Left colon (tissue), 2 donors: ENCODE measurements at regions not wholly inside any gene's neighbourhood (a gene's known extent, or its start where the extent isn't known, plus 50 kb on each side); places are given as distances from the start of the nearest gene placed in this dataset.
"Not testable (repeated sequence)": the region's sequence is repeated elsewhere in the genome, so short reads cannot be mapped to it uniquely, and the experiment has no call there.

Source experiments
- ATAC-seq: fragments of 200-7000 bp; cut with Tn5 transposase; one replicate; pipeline ENCODE4 v1.9.1; 2020; ENCODE audit warnings: mild to moderate bottlenecking, moderate library complexity
- DNase-seq, 2 donors: peaks; one replicate each; pipeline ENCODE4 v3.0.0-alpha.2; 2020
- intact Hi-C, 2 donors: fragments of 100-400 bp; cut with DNase I in 1 of 2; cut with micrococcal nuclease in 1 of 2; formaldehyde crosslinking; loops; one replicate each; pipeline versions ENCODE4 v1.11.2 to v1.14.0; 2022; cut with DNase I, micrococcal nuclease
- donor health status: DM: no; HTN: no; CAD: no.
- donor health status: DM: yes; HTN: yes; CAD: no.

DNA sequence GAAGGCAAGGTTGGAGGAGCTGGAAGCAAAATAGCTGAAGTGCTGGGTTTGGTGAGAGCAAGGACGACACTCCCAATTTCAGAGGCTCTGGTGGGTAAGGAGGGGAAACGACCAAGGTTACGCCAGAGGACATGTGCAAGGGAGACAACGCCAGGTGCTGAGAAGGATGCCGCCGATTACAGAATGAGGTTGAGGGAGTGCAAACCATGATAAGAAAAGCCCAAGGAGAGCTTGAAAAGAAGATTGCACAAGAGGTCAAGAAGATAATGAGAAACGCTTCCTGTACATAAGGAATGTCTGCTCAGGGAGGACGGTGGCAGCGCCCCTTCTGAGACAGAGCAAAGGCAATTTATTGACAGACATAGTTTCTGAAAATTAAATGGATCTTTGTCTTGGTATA lies 382.0 kb upstream of the PROX1 start:
- no peak for DNase-seq
- intact Hi-C loops = no loop called here
- no peak for ATAC-seq

DNA sequence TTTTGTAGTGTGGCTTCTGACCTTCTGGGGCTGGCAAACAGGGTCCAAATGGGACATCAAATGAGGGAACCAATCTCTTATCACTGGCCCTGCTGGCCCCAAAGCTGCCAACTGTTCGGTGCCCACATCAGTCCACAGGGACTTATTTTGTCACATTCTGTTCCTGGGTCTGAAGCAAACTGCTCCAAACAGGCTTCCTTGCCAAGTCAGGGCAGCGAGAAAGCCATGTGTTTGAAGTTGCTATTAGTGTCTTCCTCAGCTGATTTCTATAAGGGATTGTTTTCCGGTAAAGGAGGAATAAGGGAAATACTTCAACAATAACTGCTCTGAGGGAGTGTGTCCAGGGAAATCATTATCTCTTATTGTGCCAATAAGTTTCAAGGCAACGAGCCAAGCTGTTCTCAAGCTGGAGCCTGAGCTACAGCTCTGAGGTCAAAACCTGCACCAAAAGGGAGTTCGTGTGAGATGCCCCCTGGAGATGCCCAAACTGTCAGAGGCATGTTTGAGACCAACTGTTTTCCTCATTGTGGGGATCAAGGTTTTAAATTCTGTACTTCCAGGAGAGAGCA lies 381.4 kb upstream of the PROX1 start:
- peak in 1 of 2 donors; percentile 24 for DNase-seq
- peak; percentile 90 for ATAC-seq

DNA sequence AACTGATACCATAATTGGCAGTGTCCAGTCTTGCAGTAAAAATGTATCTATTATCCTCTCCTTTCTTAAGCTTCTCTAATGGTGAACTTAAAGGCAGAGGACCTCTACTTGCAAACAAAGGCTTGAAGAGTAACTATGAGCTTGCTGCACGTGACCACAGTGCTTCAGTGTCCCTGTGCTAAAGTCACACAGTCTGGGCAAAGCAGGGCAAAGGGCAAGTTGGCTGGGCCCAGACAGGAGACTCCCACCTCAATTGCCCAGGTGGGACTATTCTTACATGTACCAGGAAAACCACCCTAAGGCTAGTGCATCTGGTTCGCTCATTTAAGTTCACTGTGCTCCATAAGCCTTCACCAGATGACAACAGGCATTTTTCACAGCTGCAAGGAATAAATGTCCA lies 374.2 kb upstream of the PROX1 start:
- intact Hi-C loops = no loop called here
- DNase-seq (no peak), ATAC-seq (no peak)

More for the DNA sequence above, 381.4 kb upstream of the PROX1 start:
- intact Hi-C loops = no loop called here

DNA sequence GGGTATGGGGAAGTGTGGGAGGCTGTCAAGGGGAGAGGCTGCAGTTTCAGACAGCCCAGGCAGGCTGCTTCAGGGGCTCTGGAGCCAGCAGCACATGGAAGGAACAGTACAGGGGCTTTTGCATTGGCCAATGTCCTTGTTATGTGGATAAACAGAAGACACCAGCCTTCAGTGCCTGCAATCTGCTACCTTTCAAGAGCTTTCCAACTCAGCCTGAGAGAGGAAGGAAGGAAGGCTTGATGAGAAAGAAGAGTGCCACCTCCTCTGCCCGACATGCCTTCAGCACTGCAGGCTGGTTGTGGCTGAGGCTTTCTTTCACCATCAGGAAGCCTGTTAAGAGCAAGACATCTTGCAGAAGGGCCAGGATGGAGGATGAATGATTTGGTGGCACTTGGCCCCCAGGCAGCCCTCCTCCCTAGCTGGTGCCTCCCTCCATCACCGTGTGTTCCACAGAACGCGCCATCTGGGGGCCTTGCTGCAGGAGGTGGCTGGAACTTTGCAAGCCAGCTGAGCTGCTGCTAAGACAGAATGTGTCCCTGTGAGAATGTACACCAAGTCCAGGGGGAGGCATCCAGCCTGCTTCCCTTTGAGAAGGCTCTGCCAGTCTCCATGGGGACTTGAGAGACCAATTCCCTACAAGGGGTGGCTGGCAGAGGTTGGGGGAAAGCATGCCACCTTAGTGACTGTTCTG lies 372.4 kb upstream of the PROX1 start:
- ATAC-seq = no peak
- no peak for DNase-seq
- intact Hi-C loops = no loop called here

DNA sequence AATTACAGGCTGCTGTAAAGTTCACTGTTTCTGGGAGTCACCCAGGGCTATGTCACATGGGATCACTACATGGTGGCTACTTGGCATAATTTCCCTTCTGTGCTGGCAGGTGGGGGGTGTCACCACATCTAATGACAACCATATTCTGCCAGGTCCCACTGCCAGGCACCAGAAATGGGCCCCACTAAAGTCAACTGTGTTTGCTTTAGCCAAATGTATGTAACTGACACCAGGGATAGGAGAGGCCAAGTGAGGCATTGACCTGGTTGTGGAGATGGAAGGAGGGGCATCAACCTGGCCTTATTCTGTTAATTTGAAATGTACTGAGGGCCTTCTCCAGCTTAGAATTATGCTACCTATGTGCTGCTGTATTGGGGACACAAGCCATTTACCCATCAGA lies 370.6 kb upstream of the PROX1 start:
- DNase-seq = no peak
- no peak for ATAC-seq
- intact Hi-C loops = no loop called here

DNA sequence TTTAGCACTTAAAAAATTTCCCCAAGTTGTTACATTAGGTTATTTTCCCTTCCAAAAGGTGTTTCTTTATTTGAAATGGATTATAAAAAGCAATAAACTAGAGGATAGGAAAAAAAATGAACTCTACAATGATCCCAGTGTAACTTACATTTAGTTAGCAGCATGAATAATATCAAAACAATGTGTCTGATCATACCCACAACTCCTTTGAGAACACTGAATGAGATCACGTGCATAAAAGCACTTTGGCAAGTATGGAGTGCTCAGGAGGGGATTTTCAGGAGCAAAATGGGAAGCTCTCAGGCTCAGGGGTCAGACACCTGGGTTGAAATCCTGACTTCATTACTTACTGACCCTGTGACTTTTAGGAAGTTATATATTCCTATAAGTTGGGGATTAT lies 369.7 kb upstream of the PROX1 start:
- no peak for DNase-seq
- ATAC-seq = no peak
- intact Hi-C loops = no loop called here

DNA sequence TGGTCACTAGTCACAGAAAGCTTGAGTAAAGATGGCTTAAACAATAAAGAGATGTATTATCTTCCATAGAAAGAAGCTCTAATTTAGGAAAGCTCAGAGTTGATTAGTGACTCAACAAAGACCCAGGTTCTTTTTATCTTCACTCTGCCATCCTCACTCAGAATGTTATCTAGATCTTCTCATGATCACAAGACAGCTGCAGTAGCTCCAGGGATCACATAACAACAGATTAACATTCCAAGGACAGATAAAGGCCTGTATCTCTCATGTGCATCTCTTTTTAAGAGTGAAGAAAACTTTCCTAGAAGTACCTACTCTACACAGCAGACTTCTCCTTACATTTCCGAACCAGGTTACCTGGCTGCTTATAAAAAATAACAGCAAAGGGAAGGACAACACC lies 368.7 kb upstream of the PROX1 start:
- ATAC-seq (no peak), DNase-seq (no peak)
- intact Hi-C loops = no loop called here

DNA sequence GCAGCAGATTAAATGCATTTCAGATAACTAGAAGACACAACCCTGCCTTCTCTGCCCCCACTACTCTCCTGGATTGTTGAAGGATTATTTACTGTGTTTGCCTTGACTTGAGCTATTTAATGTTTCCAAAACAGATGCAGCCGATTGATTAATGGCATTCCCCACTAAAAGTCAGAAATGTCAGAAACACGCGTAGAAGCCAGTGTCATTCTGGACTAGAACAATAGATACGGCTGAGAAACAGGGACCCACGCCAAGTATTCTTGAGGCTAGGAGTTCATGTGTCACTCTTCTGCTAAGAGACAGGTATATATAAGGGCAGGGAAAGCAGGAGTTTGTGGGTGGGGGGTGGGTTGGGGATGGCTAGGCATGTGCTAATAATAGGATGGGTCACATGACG lies 366.7 kb upstream of the PROX1 start:
- no peak for ATAC-seq
- DNase-seq = no peak
- intact Hi-C loops = no loop called here

DNA sequence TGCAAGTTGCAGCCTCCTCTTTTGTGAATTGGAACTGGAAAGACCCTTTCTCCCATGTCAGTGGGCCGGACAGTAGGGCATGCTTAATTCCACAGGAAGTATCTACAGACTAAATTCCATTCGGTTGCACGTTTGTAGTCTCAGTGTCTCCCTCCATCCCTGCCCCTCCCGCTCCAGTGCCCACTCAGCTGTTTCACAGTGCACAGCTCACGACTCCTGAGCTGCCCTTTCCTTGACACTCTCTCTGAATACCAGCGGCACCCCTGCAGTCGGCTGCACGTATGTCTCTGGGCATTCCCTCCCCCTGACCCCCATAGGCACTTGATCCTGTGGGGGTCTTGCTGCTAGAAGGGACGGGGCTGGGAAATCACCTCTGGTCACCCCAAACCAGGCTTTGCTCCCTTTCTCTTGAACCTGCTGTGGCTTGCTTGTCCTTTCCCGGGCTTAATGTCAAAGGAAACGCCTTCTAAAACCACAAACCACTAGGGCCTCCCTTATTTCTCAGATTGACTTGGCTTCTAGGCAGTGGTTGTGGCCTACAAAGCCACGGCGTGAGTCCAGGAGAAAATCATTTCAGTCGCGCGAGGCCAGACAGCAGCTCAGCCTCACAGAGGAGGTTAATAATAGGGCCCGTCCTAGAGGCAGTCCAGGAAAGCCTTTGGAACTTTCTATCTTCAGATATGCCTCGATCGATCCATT lies 365.3 kb upstream of the PROX1 start:
- no peak for DNase-seq
- ATAC-seq = no peak
- intact Hi-C loops = no loop called here

DNA sequence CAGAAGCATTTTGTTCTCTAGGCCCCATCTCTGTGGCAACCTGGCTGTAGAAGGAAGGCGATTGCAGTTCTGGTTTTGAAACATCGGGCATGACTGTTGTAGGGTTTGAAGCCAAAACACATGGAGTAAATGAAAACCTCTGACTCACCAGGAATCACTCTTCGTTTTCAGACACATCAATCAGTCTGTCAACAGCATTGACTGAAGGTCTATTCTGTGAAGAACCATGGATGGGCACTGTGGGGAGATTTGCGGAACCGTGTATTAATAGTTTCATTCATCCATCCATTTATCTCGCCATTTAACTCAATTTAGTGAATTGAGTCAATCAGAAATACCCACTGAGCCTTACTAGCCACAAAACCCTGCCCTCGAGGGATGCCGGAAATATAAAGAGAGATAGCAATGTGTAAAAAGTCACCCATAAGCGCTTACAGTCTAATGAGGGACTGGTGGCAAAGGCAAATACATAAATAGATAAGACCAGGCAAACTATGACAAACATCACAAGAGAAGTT lies 364.6 kb upstream of the PROX1 start:
- intact Hi-C loops = no loop called here
- ATAC-seq = no peak
- DNase-seq = no peak

DNA sequence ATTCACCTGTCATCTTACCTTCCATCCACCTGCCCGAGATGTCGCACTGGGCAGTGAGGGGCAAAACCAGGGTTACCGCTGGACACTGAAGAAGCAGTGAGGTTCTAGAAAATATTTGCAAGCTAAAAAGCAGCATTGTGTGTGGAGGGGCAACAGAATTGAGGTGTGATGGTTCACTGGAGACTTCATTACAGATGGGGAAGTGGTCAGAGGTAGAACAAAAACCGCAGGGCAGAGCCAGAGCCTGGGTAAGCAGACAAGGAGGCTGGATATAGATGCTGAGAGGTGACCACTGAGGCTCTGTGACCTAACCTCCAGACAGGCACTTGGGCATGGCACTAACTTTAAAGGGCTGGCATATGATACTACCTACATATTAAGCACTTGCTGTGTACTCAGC lies 363.9 kb upstream of the PROX1 start:
- DNase-seq (no peak), ATAC-seq (no peak)
- intact Hi-C loops = no loop called here

DNA sequence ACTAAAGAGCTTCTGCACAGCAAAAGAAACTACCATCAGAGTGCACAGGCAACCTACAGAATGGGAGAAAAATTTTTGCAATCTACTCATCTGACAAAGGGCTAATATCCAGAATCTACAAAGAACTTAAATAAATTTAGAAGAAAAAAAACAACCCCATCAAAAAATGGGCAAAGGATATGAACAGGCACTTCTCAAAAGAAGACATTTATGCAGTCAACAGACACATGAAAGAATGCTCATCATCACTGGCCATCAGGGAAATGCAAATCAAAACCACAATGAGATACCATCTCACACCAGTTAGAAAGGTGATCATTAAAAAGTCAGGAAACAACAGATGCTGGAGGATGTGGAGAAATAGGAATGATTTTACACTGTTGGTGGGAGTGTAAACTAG lies 351.0 kb upstream of the PROX1 start:
- ATAC-seq, DNase-seq, intact Hi-C loops: not testable (repeated sequence)

DNA sequence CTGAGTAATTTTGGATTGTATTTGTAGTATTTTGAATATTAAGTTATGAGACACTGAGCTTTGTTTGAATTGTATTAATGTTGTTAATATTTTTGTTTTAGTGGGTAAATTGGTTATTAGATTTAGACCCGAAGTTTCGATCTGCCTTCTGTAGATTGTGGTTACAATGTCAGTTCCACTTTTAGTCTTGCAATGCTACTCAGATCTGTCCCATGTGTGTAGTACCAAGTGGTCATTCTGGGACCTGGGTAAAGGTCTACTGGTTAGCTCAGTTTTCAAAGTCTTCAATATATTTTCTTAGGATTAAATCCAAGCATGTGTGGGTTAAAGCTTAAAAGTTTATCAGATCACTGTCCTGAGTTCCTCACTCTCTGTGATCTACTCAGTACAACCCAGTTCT lies 346.5 kb upstream of the PROX1 start:
- DNase-seq (no peak), ATAC-seq (no peak)
- intact Hi-C loops = no loop called here

DNA sequence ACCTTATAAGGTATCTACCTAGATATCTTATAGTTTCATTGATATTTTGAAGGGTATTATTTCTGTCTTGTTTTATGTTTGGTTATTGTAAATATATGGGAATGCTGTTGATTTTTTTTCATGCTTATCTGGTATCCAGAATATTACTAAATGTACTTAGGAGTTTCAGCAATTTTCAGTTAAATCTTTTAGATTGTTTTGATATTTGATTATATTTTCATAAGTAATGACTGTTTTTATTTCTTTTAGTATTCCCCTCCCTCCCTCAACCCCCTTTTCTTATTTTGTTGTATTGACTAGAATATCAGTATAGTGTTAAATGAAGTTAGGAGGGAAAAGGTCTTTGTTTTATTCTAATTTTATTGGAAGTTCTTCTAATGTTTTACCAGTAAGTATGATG lies 344.4 kb upstream of the PROX1 start:
- ATAC-seq (no peak), DNase-seq (no peak)
- intact Hi-C loops = no loop called here

DNA sequence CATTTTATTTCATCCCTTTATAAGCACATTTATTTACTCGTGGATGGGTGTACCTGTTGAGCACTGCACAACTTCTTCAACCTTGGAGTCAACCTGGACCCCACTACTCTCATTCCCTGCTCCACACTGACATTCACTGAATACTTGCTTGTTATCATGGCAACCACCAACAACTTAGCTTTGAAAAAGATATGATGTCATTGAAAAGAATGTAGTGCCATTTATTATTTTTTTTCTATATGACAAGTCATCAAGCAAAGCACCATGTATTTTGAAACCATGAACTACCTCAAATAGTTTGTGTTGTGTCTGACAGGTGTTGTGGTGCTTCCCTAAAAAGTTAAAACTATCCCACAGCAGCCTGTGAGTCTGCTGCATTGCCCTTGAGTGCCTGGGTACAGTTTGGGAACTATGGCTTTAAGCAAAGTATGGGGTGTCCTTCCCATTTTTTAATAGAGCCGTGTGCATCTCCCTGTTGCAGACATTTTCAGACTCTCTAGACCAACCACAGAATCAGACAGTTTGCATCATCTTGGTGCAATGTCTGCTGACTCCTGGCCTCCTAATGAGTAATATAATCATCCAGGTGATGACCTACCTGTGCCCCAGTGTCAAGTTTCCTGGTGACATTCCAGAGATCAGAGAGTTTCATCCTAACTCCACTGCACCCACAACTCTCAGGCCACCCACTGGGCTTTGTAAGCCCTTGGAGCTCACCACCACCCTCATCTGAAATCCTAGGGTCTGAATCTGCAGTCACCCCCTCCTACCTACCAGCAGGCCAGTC lies 339.7 kb upstream of the PROX1 start:
- intact Hi-C loops = no loop called here
- DNase-seq = no peak
- no peak for ATAC-seq

DNA sequence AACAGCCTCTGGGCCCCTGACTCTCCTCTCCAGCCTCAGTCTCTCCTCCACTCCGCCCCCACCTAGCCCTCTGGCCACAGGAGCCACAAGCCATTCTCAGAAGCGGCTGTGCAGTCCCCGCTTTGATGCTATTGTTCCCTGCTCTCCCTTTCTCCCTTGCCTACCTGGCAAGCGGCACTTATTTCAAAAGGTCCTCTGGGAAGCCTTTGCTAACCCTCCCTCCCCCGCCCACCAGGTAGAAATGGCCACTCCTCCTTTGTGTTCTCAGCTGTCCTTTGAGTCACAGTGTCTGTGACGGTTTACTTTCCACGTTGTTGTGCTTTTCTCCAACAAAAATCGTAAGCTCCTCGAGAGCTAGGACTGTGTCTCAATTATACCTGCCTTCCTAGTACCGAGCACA lies 338.4 kb upstream of the PROX1 start:
- no peak for ATAC-seq
- no peak for DNase-seq
- intact Hi-C loops = no loop called here

DNA sequence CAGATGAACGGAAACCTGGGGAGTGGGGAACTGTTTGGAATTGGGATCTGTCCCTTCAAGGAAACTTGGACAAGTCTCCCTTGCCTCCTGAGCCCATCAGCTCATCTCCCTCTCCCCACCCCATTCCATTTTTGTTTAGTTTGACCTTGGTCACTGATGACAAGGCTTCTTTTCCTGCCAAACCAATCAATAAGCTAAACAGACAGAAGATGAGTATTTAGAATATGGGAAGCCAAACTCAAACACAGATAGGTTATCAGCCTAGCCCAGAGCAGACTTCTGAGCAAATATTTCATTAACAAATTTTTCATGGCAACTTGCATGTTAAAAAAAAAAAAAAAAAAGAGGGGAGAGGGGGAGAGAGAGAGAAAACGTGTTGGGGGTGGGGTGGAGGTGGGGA lies 337.2 kb upstream of the PROX1 start:
- DNase-seq (no peak), ATAC-seq (no peak)
- intact Hi-C loops = no loop called here

DNA sequence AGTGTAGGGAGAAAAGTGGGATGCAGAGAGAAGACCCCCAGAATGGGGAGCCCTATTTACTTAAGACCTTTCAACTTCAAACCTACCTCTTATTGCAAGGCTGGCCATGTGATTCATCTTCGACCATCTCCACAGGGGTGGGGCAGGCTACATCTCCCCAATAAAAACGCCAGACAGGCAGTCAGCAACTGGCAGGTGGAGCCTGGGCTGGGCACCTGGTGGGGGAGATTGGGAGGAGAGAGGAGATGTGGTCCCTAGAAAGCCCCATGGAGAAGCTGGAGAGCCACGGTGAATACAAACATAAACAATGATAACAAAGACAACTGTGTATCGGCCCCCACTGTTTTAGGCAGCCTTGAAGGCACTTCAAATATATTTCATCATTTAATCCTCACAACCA lies 336.7 kb upstream of the PROX1 start:
- DNase-seq (no peak), ATAC-seq (no peak)
- intact Hi-C loops = no loop called here

DNA sequence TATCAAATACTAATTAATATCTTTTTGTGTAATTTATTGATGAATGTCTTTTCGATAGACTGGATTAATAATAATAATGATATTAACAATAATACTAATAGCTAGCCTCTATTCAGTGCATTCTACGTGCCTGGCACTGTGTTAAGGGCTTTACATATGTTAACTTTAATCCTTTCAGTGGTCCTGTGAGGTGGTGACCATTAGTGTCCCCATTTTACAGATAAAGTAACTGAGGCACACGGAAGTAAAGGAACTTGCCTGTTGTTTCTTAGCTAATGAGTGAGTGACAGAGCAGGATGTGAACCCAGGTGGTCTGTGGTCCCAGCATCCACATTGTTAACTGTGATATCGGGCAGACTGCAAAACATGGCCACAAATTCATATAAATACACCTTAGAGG lies 335.7 kb upstream of the PROX1 start:
- intact Hi-C loops = no loop called here
- ATAC-seq (no peak), DNase-seq (no peak)

DNA sequence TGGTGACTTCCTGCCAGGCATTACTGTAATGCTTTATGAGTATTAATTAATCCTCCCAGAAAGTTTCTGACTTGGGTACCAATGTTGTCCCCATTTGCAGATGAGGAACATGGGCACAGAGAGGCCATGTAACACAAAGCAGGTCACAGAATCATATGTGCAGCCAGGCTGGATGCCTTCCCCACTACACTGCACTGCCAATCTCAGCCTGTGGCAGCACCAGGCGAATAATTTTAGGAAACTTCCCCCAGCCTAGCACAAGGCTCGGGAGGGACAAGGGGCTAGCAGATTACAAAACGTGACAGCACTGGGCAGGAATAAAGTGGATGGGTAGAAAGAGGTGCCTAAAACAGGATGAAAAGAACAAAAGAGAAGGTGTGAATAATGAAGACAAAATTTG lies 331.7 kb upstream of the PROX1 start:
- ATAC-seq (no peak), DNase-seq (no peak)
- intact Hi-C loops = no loop called here
